Caco-2 (cell line): ENCODE measurements at regions not wholly inside any gene's neighbourhood (a gene's known extent, or its start where the extent isn't known, plus 50 kb on each side); places are given as distances from the start of the nearest gene placed in this dataset.

Experiments used
- BruUV-seq: library from RNA; stranded (reverse); fragments of 400-500 nt; replicated peaks from 2 replicates; lab custom pipeline; 2021; lab: Mats Ljungman, UMichigan
- CTCF ChIA-PET: fragments of 300-600 bp; sonication (Branson Sonifier 250); formaldehyde crosslinking; loops from one replicate; lab custom pipeline; 2022; ENCODE audit warnings: antibody characterized with exemption; lab: Charles Lee
- POLR2A ChIA-PET: fragments of 300-600 bp; sonication (Branson Sonifier 250); formaldehyde crosslinking; loops from one replicate; lab custom pipeline; 2022; ENCODE audit warnings: antibody characterized with exemption; lab: Charles Lee
- DNase-seq, 2 experiments: peaks; one replicate each; pipeline versions ENCODE4 v3.0.0 to v3.0.0-alpha.2; 2020 to 2022
- H3K27me3 ChIP-seq: replicated peaks from 2 replicates; pipeline ENCODE4 v1.6.0; 2011; ENCODE audit warnings: low read length; ENCODE audit not compliant: control insufficient read depth, insufficient read depth
- H3K36me3 ChIP-seq: 2 replicates; pipeline ENCODE4 v1.5.1; 2011; ENCODE audit warnings: low read length; ENCODE audit not compliant: control insufficient read depth, insufficient read depth
- H3K4me1 ChIP-seq: fragments of 250-450 bp; sonication (Bioruptor Pico); 2 replicates; pipeline ENCODE4 v1.5.1; 2020; ENCODE audit warnings: mild to moderate bottlenecking
- H3K4me3 ChIP-seq: 2 replicates; pipeline ENCODE4 v1.5.1; 2011; ENCODE audit warnings: low read depth, mild to moderate bottlenecking, control low read depth, low read length
- H3K9me3 ChIP-seq: fragments of 250-450 bp; sonication (Bioruptor Pico); 2 replicates; pipeline ENCODE4 v1.5.1; 2020; ENCODE audit warnings: mild to moderate bottlenecking, moderate library complexity
- H3K27ac Mint-ChIP-seq: one replicate; pipeline ENCODE4 v1.8.0; 2022; ENCODE audit warnings: mixed read lengths; ENCODE audit not compliant: unreplicated experiment
- H3K27me3 Mint-ChIP-seq: one replicate; pipeline ENCODE4 v1.8.0; 2022; ENCODE audit warnings: mixed read lengths; ENCODE audit not compliant: insufficient read depth, unreplicated experiment
- H3K36me3 Mint-ChIP-seq: one replicate; pipeline ENCODE4 v1.8.0; 2022; ENCODE audit warnings: mild to moderate bottlenecking, mixed read lengths; ENCODE audit not compliant: insufficient read depth, unreplicated experiment
- H3K4me1 Mint-ChIP-seq: one replicate; pipeline ENCODE4 v1.8.0; 2022; ENCODE audit warnings: low read depth, mixed read lengths; ENCODE audit not compliant: unreplicated experiment
- H3K4me3 Mint-ChIP-seq: one replicate; pipeline ENCODE4 v1.8.0; 2022; ENCODE audit warnings: mild to moderate bottlenecking, moderate library complexity, mixed read lengths; ENCODE audit not compliant: unreplicated experiment
- H3K9me3 Mint-ChIP-seq: one replicate; pipeline ENCODE4 v1.8.0; 2022; ENCODE audit warnings: mixed read lengths; ENCODE audit not compliant: unreplicated experiment
- intact Hi-C: fragments of 100-400 bp; cut with micrococcal nuclease; formaldehyde crosslinking; loops from one replicate; pipeline ENCODE4 v1.10.0; 2022; ENCODE audit not compliant: unreplicated experiment
- TF ChIP-seq, protein P1 (sequence below), 2 experiments: fragments of 200-600 bp in 1 of 2; IDR thresholded peaks; 1 replicate in 1 of 2; 2 replicates in 1 of 2; pipeline versions ENCODE4 v1.5.1 to v1.8.0; 2011 to 2022; ENCODE audit warnings: antibody characterized with exemption in 1 of 2, control low read depth in 1 of 2, inconsistent platforms in 1 of 2, low read depth in 1 of 2, low read length in 1 of 2, mild to moderate bottlenecking in 1 of 2, moderate library complexity in 1 of 2; ENCODE audit not compliant: insufficient read depth in 1 of 2, severe bottlenecking in 1 of 2, unreplicated experiment in 1 of 2

- POLR2A ChIA-PET, result no interaction called here
- no peak overlapping the region for H3K4me3 Mint-ChIP-seq
Observed at GRCh38 chr1:217019475-217019874, 296.2 kb upstream of the ESRRG start.

GRCh38 chr1:217018648-217019047 is 295.4 kb upstream of the ESRRG start:
- intact Hi-C loops, result no loop called here
- H3K4me3 Mint-ChIP-seq, result no peak overlapping the region
- Histone ChIP-seq H3K36me3 (no peaks in the 10 kb centered on the region), H3K4me1 (no peaks in the 10 kb centered on the region), H3K27me3 (no peaks in the 10 kb centered on the region), H3K4me3 (no peak overlapping the region), H3K9me3 (no peaks in the 10 kb centered on the region)
- H3K27me3 Mint-ChIP-seq, result peaks cover 13% of the 10 kb centered on the region
- H3K36me3 Mint-ChIP-seq, result no peaks in the 10 kb centered on the region
- H3K27ac Mint-ChIP-seq, result no peak overlapping the region
- H3K9me3 Mint-ChIP-seq, result no peaks in the 10 kb centered on the region
- DNase-seq, result no peak
- no peaks in the 10 kb centered on the region for H3K4me1 Mint-ChIP-seq
- POLR2A ChIA-PET, result no interaction called here
- no TSS peak for BruUV-seq
- CTCF ChIA-PET, result no interaction called here
- TF ChIP-seq, protein P1, sequence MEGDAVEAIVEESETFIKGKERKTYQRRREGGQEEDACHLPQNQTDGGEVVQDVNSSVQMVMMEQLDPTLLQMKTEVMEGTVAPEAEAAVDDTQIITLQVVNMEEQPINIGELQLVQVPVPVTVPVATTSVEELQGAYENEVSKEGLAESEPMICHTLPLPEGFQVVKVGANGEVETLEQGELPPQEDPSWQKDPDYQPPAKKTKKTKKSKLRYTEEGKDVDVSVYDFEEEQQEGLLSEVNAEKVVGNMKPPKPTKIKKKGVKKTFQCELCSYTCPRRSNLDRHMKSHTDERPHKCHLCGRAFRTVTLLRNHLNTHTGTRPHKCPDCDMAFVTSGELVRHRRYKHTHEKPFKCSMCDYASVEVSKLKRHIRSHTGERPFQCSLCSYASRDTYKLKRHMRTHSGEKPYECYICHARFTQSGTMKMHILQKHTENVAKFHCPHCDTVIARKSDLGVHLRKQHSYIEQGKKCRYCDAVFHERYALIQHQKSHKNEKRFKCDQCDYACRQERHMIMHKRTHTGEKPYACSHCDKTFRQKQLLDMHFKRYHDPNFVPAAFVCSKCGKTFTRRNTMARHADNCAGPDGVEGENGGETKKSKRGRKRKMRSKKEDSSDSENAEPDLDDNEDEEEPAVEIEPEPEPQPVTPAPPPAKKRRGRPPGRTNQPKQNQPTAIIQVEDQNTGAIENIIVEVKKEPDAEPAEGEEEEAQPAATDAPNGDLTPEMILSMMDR (IDR thresholded peaks at IDR 0.05; ENCODE audit: insufficient read depth in 1 of 2, low read depth in 1 of 2, low read length in 1 of 2, severe bottlenecking in 1 of 2, unreplicated experiment in 1 of 2), result no peak

More at GRCh38 chr1:217019475-217019874, 296.2 kb upstream of the ESRRG start:
- H3K9me3 Mint-ChIP-seq, result no peaks in the 10 kb centered on the region
- H3K36me3 Mint-ChIP-seq, result no peaks in the 10 kb centered on the region
- H3K27me3 Mint-ChIP-seq, result peaks cover 13% of the 10 kb centered on the region
- CTCF ChIA-PET, result no interaction called here
- intact Hi-C loops, result no loop called here
- H3K27ac Mint-ChIP-seq, result no peak overlapping the region
- Histone ChIP-seq H3K9me3 (no peaks in the 10 kb centered on the region), H3K36me3 (no peaks in the 10 kb centered on the region), H3K4me1 (no peaks in the 10 kb centered on the region), H3K27me3 (no peaks in the 10 kb centered on the region), H3K4me3 (no peak overlapping the region)
- BruUV-seq, result no TSS peak
- TF ChIP-seq, protein P1 (IDR thresholded peaks at IDR 0.05; ENCODE audit: insufficient read depth in 1 of 2, low read depth in 1 of 2, low read length in 1 of 2, severe bottlenecking in 1 of 2, unreplicated experiment in 1 of 2), result no peak
- no peak for DNase-seq
- no peaks in the 10 kb centered on the region for H3K4me1 Mint-ChIP-seq

GRCh38 chr1:217017165-217017564 is 293.9 kb upstream of the ESRRG start:
- peaks cover 14% of the 10 kb centered on the region for H3K27me3 Mint-ChIP-seq
- no peak overlapping the region for H3K4me3 ChIP-seq
- no peaks in the 10 kb centered on the region for H3K4me1 Mint-ChIP-seq
- ChIA-PET CTCF (no interaction called here), POLR2A (no interaction called here)
- no peaks in the 10 kb centered on the region for H3K4me1 ChIP-seq
- H3K36me3 Mint-ChIP-seq, result no peaks in the 10 kb centered on the region
- BruUV-seq, result no TSS peak
- TF ChIP-seq, protein P1 (IDR thresholded peaks at IDR 0.05; ENCODE audit: insufficient read depth in 1 of 2, low read depth in 1 of 2, low read length in 1 of 2, severe bottlenecking in 1 of 2, unreplicated experiment in 1 of 2), result no peak
- H3K36me3 ChIP-seq, result no peaks in the 10 kb centered on the region
- no peaks in the 10 kb centered on the region for H3K9me3 ChIP-seq
- no peak overlapping the region for H3K27ac Mint-ChIP-seq
- H3K27me3 ChIP-seq, result no peaks in the 10 kb centered on the region
- DNase-seq, result no peak
- H3K4me3 Mint-ChIP-seq, result no peak overlapping the region
- intact Hi-C loops, result no loop called here
- no peaks in the 10 kb centered on the region for H3K9me3 Mint-ChIP-seq
